HG03520 (cell line): ENCODE measurements at regions not wholly inside any gene's neighbourhood (a gene's known extent, or its start where the extent isn't known, plus 50 kb on each side); places are given as distances from the start of the nearest gene placed in this dataset.

Source experiments
- ATAC-seq: cut with Tn5 transposase; IDR thresholded peaks from one replicate; pipeline ENCODE4 v1.9.1; 2021; ENCODE audit warnings: mild to moderate bottlenecking, moderate library complexity; ENCODE audit not compliant: unreplicated experiment

GRCh38 chr14:54170301-54170700 lies 213.7 kb upstream of the BMP4 start:
- ATAC-seq, result no peak

- no peak for ATAC-seq
Measured at GRCh38 chr14:54172114-54172513, 215.5 kb upstream of the BMP4 start.

- ATAC-seq, result no peak
Measured at GRCh38 chr14:54172562-54172961, 215.9 kb upstream of the BMP4 start.

- ATAC-seq, result no peak
Measured at GRCh38 chr14:54173802-54174201, 217.2 kb upstream of the BMP4 start.

GRCh38 chr14:54174457-54174856 lies 217.8 kb upstream of the BMP4 start:
- ATAC-seq, result no peak

- no peak for ATAC-seq
Measured at GRCh38 chr14:54175298-54175942, 218.8 kb upstream of the BMP4 start.

GRCh38 chr14:54177019-54177418 lies 219.8 kb upstream of the CDKN3 start:
- no peak for ATAC-seq

GRCh38 chr14:54177641-54178621 lies 218.9 kb upstream of the CDKN3 start:
- ATAC-seq, result no peak

GRCh38 chr14:54182419-54183045 lies 214.3 kb upstream of the CDKN3 start:
- no peak for ATAC-seq

- no peak for ATAC-seq
Measured at GRCh38 chr14:54186821-54187763, 209.7 kb upstream of the CDKN3 start.

GRCh38 chr14:54188064-54188666 lies 208.6 kb upstream of the CDKN3 start:
- ATAC-seq, result no peak

- ATAC-seq, result no peak
Measured at GRCh38 chr14:54189333-54189732, 207.5 kb upstream of the CDKN3 start.

- ATAC-seq, result no peak
Measured at GRCh38 chr14:54189748-54190354, 207.0 kb upstream of the CDKN3 start.

GRCh38 chr14:54191846-54192245 lies 205.0 kb upstream of the CDKN3 start:
- ATAC-seq, result no peak

- ATAC-seq, result no peak
Measured at GRCh38 chr14:54192610-54193009, 204.2 kb upstream of the CDKN3 start.

GRCh38 chr14:54193871-54194270 lies 202.9 kb upstream of the CDKN3 start:
- ATAC-seq, result no peak

GRCh38 chr14:54194501-54194900 lies 202.3 kb upstream of the CDKN3 start:
- no peak for ATAC-seq

GRCh38 chr14:54197369-54197768 lies 199.4 kb upstream of the CDKN3 start:
- no peak for ATAC-seq

GRCh38 chr14:54200726-54201125 lies 196.1 kb upstream of the CDKN3 start:
- ATAC-seq, result no peak

GRCh38 chr14:54202288-54202687 lies 194.5 kb upstream of the CDKN3 start:
- ATAC-seq, result no peak
